ENCODE measurements at regions not wholly inside any gene's neighbourhood (a gene's known extent, or its start where the extent isn't known, plus 50 kb on each side); places are given as distances from the start of the nearest gene placed in this dataset.

DNA sequence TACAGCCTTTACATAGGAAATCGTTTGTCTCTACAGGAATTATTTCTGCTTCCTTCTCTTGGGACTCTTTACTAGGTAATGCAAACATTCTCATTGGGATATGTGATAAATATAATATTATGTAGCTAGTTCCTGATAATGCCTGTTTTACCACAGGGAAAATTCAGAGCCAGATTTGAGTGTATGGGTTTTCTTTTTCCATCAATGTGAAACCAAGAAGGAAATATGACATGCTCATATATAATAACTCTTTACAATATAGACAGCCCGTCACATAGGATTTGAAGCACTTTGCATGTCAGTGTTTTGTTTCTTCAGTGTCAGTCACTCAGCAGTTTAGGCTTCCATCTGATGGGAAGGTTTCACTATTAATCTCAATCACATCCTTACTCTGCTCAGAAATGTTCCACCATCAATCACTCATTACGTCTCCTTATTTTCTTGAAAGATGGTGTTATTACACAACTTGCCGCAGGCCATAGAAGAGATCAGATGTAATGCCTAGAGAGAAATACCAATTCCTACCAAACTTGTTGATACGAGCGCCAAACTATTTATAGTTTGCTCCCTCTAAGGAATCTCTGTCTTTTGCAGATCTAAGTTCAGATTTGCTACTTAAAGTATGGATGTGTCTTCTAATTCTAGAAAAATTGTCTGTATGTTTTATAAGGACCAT, 314.8 kb downstream of the DIPK2A start:
- TF ChIP-seq, protein P1, sequence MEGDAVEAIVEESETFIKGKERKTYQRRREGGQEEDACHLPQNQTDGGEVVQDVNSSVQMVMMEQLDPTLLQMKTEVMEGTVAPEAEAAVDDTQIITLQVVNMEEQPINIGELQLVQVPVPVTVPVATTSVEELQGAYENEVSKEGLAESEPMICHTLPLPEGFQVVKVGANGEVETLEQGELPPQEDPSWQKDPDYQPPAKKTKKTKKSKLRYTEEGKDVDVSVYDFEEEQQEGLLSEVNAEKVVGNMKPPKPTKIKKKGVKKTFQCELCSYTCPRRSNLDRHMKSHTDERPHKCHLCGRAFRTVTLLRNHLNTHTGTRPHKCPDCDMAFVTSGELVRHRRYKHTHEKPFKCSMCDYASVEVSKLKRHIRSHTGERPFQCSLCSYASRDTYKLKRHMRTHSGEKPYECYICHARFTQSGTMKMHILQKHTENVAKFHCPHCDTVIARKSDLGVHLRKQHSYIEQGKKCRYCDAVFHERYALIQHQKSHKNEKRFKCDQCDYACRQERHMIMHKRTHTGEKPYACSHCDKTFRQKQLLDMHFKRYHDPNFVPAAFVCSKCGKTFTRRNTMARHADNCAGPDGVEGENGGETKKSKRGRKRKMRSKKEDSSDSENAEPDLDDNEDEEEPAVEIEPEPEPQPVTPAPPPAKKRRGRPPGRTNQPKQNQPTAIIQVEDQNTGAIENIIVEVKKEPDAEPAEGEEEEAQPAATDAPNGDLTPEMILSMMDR (IDR thresholded peaks at IDR 0.05; ENCODE audit: low read depth, low read length, missing control alignments) = no peak
- DNase-seq (ENCODE audit: extremely low read depth, low read depth) = no peak

DNA sequence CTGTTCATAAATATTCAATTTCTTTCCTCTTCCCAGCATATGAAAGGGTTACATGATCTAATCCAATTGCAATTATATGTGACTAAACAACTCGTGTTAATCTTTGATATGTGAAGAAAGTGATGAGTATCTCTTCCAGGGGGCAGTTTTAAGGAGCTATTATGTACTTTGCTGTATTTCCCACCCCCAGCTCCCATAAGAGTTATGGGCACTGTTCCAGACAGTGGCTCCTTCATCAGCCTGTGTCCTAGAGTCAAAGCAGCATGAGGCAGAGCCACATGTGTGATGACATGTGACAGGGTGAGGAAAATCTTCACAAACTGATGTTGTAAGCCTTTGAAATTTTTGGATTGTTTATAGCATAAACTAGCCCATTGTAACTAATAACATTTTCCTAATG, 315.4 kb downstream of the DIPK2A start:
- no peak overlapping the region for H3K4me3 ChIP-seq (replicated peaks; ENCODE audit: low read depth, low read length)
- TF ChIP-seq, protein P1 (IDR thresholded peaks at IDR 0.05; ENCODE audit: low read depth, low read length, missing control alignments) = no peak
- DNase-seq (ENCODE audit: extremely low read depth, low read depth) = no peak

More for the DNA sequence above, 314.8 kb downstream of the DIPK2A start:
- H3K4me3 ChIP-seq (replicated peaks; ENCODE audit: low read depth, low read length) = no peak overlapping the region

DNA sequence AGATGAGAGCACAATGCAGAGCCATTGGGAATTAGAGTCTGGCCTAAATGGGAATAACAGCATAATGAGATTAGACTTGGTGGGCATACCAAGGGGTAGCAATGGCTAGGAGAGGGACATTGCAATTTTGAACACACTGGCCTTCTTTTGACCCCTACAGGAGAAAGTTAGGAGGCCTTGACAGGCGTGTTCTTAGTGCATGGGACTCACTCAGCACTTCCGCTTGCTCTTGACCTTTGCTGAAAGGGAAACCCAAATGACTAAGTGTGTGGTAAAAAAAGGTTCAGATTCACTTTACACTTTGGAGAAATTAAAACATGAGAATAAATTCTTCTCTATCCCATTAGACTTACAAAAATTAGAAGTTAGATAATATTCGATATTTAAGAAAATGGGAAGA, 317.4 kb downstream of the DIPK2A start:
- TF ChIP-seq, protein P1 (IDR thresholded peaks at IDR 0.05; ENCODE audit: low read depth, low read length, missing control alignments) = no peak
- H3K4me3 ChIP-seq (replicated peaks; ENCODE audit: low read depth, low read length) = no peak overlapping the region
- DNase-seq (ENCODE audit: extremely low read depth, low read depth) = no peak

DNA sequence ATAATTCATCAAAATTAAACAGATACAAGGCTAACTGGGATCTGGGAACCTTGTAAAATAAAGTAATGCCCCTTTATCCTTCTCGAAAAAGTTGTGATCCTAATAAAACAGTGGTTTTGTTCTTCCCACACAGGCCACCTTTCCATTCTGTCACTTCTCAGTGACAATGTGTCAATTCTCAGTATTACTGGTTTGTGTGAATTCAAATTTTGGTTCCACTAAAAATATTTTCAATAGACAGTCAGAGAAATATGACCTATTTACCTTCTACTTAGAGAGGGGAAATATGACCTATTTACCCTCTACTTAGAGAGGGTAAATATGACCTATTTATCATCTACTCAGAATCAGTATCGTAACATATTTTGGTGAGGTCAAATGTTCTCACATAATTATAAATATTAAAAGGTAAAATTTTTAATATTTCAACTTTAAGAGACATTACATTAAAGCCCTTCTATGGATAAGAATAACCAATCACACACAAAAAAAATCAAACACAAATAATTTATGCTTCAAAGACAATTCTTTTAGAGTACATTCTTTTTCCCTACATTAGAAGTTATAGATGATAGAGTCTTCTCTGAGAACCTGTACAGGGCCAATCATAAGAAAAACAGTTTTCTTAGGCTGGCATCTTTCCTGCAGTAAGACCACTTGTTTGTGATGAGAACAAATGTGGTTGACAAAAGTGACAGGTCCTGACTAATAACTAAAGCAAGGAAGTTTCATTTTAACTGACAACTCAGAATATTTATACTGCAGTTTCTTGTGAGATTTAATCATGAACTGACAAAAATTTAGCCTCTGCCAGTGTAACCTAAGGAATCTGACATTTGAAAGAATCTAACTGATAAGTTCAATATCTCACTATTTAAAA, 323.3 kb downstream of the DIPK2A start:
- no peak overlapping the region for H3K4me3 ChIP-seq (replicated peaks; ENCODE audit: low read depth, low read length)
- DNase-seq (ENCODE audit: extremely low read depth, low read depth) = no peak
- TF ChIP-seq, protein P1 (IDR thresholded peaks at IDR 0.05; ENCODE audit: low read depth, low read length, missing control alignments) = no peak

DNA sequence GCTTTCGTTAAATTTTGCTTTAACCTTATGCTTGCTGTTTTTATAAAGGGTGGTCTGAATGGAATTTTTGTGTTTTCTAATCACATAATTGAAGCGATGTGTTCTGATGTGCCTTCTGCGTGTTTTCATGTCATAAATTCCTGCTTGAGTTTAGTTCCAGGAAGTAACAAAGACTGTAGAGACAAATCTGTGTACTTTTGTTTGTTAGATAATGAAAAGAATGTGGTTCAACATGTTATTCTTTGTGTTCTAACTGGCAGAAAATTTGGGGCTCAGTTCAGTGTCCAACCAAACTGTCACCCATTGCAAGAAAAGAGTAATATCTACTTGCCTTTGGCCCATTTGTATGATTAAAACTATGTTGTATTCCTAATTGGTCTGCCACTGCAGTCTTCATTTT, 324.0 kb downstream of the DIPK2A start:
- H3K4me3 ChIP-seq (replicated peaks; ENCODE audit: low read depth, low read length) = no peak overlapping the region
- TF ChIP-seq, protein P1 (IDR thresholded peaks at IDR 0.05; ENCODE audit: low read depth, low read length, missing control alignments) = no peak
- DNase-seq (ENCODE audit: extremely low read depth, low read depth) = no peak

DNA sequence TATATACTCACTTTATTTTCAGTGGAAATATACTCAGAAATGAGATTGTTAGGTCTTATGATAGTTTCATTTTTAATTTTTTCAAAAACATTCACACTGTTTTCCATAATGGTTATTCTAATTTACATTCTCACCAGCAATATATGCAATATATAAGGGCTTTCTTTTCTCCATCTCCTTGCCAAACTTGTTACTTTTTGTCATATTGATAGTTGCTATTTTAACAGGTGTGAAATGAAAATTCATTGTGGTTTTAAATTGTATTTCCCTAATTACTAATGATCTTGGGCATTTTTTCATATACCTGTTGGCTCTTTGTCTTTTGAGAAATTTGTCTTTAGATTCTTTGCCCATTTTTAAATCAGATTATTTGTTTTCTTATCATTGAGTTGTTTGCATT, 325.2 kb downstream of the DIPK2A start:
- no peak overlapping the region for H3K4me3 ChIP-seq (replicated peaks; ENCODE audit: low read depth, low read length)
- no peak for DNase-seq (ENCODE audit: extremely low read depth, low read depth)
- TF ChIP-seq, protein P1 (IDR thresholded peaks at IDR 0.05; ENCODE audit: low read depth, low read length, missing control alignments) = no peak
